A172 (cell line): ENCODE measurements at regions not wholly inside any gene's neighbourhood (a gene's known extent, or its start where the extent isn't known, plus 50 kb on each side); places are given as distances from the start of the nearest gene placed in this dataset.

ENCODE experiments used
- DNase-seq: peaks from one replicate; pipeline ENCODE4 v3.0.0-alpha.2; 2015; ENCODE audit warnings: low spot score

DNA sequence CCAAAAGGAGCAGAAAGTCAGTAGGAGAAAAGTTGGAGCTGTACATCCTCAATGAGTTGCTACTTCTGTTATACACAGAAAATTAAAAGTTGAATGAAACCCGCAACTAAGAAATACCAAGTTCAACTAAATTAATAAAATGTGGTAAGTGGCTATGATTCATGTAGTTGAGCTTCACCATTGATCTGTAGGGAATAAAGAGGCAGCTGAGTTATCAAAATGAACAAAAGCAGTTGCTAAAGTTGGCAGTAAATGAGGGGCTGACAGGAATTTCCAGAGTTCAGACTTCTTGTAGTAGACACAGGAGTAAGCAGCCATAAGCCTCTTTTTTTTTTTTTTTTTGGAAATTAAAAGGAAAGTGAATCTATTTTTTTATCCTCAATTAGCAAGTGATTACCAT is 234.6 kb downstream of the POSTN start:
- DNase-seq: no peak

DNA sequence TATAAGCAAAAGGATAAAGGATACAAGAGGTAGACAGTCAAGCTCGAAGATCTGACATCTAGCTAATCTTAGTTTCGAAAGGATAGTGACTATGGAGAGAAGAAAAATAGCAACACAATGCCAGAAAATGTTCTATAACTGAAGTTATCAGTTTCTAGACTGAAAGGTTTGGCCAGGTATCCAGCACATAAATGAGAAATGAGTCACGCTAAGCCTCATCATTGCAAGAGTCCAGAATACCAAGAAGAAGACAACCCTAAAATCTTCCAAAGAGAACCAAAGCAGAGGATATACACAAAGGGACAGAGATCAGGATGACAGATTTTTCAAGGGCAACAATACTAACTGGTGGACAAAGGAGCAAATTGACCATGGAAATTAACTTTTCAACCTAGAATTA is 237.0 kb downstream of the POSTN start:
- no peak for DNase-seq

GRCh38 chr13:37360556-37360955 is 238.0 kb downstream of the POSTN start:
- peak; percentile 2 for DNase-seq

- no peak for DNase-seq
Observed at GRCh38 chr13:37357548-37357947, 241.0 kb downstream of the POSTN start.

DNA sequence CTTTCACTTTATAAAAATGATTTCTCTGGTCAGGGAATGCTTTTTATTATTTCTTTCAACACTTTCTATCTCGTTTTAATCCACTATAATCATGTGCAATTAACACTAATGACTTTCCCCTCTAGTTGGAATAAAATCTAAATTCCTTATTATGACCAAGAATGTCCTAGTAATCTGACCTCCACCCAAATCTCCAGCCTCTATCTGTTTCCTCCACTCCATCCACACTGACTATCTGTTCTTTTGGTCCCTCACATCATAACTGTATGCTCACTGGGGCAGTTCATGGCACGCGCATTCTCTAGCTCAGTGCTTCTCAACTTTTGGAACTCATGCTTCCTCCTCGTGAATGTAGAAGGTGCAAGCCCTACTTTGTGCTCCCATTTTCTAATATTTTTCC is 244.7 kb downstream of the POSTN start:
- DNase-seq: no peak

GRCh38 chr13:37351211-37351610 is 245.7 kb upstream of the CSNK1A1L start:
- DNase-seq: no peak

- no peak for DNase-seq
Observed at GRCh38 chr13:37349916-37350315, 244.5 kb upstream of the CSNK1A1L start.

GRCh38 chr13:37348916-37349643 is 243.6 kb upstream of the CSNK1A1L start:
- DNase-seq: no peak

DNA sequence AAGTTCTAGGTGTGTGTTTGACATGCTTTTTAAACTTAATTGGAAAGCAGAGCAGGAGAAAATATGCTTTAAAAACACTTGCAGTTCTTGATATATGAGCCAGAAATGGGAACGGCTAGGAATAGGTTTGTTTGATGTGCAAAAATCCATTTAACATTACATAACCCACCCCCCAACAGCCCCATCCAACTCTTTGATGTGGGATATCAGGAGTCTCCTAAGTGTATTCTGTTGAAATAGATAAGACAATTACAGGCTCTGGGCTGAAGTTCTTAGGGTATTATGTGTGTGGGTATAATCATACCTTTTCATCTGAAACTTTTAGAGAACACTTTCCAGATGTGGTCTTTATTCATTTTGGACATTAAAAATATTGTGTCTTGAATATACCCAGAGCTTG is 240.4 kb upstream of the CSNK1A1L start:
- no peak for DNase-seq

DNA sequence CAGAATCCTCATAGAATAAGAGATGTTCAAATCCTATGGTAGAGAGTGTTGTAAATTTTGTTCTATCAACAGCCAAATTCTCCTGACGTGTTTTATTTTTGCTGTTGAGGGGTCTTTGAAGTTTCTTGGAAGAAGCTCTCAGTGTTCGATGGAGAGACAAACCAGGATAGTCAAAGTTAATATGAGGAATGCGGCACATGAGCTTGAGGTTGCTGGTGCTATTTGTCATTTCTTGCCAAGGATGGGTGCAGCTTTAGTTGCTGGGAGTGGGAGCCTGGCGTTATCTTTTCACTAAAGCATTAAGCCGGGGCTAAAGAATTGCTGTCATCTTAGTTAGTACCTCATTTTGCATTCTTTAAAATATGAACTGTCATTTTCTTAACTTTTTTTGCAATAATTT is 239.9 kb upstream of the CSNK1A1L start:
- DNase-seq: no peak

DNA sequence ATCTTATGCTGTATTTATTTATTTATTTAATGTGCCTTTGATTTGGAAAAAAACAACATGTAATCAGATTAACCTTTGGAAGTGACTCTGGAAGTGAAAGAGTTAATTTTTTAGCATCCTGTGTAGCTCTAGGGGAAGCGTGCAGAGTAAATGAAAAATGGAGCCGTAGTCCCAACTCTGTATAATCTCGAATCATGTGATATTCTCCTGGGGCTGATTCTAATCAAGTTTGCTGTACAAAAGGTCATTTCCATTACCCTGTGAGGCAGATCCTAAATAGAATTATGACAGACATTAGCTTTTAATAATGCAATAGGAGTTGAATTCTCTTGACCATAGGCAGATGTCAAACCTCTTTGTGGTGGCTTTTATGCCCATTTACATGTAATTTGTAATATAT is 238.6 kb upstream of the CSNK1A1L start:
- DNase-seq: no peak

- no peak for DNase-seq
Observed at GRCh38 chr13:37342205-37342604, 236.7 kb upstream of the CSNK1A1L start.

GRCh38 chr13:37340901-37341670 is 235.6 kb upstream of the CSNK1A1L start:
- no peak for DNase-seq

DNA sequence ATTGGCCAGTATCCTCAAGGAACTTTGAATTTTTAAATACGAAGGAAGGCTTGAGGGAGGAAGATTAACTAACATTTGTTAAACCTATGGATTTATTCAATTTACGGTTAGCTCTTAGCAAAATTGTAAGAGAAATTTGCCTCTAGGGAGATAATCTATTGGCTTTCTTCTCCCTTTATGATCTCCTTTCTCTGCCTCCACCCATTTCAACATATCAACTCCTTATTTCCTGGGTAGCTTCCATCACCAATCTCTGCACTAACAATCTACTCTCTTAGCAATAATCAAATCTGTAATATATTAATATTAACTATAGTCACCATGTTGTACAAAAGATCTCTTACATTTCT is 233.9 kb upstream of the CSNK1A1L start:
- no peak for DNase-seq

DNA sequence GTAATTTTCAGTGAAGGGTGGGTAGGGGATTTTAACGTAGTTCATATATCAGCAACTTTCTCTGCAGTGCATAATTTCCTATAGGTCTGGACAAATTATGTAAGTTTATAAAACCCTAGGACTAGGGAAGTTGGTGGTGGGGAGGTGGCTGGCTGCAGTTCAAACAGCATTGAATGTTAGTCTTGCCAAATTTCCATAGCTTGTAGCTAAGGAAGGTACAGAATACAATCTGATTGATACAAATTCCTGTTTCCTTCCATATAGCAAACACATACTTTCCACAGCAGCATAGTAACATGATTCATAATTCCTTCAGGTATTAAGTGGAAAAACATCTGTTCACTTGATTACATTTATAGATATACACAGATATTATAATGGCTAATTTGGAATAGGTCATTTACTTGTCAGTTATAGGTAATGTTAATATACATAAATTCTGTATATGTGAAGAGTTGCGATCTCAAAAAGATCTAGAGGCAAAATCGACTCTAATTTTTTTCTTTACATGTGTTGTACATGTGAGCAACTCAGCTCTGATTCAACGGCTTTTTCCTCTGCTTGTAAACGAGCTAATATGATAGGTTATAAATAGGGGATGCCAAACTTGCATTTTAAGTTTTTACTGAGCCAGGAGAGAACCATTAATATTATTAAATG is 233.4 kb upstream of the CSNK1A1L start:
- DNase-seq: no peak

DNA sequence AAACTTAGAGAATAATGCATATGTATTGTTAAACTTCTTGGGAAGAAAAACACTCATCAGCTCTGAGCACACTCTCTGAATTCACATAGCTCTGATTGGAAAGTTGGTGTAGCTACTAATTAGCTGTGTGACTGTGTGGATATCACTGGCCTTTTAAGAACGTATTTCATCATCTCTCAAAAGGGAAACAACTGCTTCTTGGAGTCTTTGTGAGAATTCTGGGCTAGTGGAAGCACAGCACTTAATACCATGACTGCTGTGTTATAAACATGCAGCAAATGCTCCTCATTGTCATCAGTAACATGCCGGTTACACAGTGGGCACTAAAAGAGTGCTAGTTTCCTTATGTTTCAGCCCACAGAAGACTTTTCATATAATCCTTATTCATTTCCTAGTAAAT is 220.9 kb upstream of the CSNK1A1L start:
- DNase-seq: no peak

DNA sequence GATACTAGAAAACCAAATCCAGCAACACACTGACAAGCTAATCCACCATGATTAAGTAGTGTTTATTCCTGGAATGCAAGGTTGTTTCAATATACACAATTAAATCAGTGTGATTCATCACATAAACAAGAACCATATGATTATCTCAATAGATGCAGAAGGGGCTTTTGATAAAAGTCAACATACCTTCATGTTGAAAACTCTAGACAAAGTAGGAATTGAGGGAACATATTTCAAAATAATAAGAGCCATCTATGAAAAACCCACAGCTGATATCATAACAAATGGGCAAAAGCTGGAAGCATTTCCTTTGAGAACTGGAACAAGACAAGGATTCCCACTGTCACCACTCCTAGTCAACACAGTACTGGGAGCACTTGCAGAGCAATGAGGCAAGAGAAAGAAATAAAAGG is 213.6 kb upstream of the CSNK1A1L start:
- peak; percentile 18 for DNase-seq

GRCh38 chr13:37316935-37317334 is 211.5 kb upstream of the CSNK1A1L start:
- DNase-seq: no peak

DNA sequence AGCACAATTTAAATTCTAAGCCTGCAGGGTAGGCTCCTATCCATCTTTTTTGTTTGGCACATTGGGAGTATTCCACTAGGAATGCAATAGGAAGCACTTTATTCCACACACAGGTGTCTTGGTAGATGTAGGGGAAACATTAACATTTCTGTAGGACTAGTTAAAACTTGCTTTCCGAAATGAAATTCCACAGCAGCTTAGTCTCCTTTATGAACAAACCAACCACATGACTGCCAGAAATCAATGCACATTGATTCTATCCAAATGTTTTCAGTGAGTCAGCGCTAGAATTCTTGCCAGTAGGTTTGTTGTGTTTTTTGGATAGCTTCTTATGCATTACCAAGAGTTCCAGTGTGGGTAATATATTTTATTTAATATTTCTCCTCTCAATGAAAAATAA is 207.9 kb upstream of the CSNK1A1L start:
- DNase-seq: no peak

GRCh38 chr13:37306778-37307544 is 201.5 kb upstream of the CSNK1A1L start:
- peak; percentile 92 for DNase-seq

- no peak for DNase-seq
Observed at GRCh38 chr13:37303606-37304005, 198.1 kb upstream of the CSNK1A1L start.

GRCh38 chr13:37302686-37303085 is 197.2 kb upstream of the CSNK1A1L start:
- no peak for DNase-seq
